Liver (tissue), 8 donors: ENCODE measurements at regions not wholly inside any gene's neighbourhood (a gene's known extent, or its start where the extent isn't known, plus 50 kb on each side); places are given as distances from the start of the nearest gene placed in this dataset.

Experiments used
- DNase-seq: peaks from one replicate; pipeline ENCODE4 v3.0.0-alpha.2; 2017; ENCODE audit warnings: low spot score
- H3K27ac ChIP-seq, 2 donors: one replicate each; pipeline ENCODE4 v1.7.0; 2013; ENCODE audit warnings: inconsistent platforms in 2 of 2, low read length in 2 of 2, control low read depth in 1 of 2, low read depth in 1 of 2, mild to moderate bottlenecking in 1 of 2
- H3K27me3 ChIP-seq, 4 donors: one replicate each; pipeline versions ENCODE4 v1.6.1 to v1.7.0; 2013; ENCODE audit warnings: low read length in 3 of 4, inconsistent platforms in 1 of 4, mild to moderate bottlenecking in 1 of 4, moderate library complexity in 1 of 4; ENCODE audit not compliant: control insufficient read depth in 4 of 4, insufficient read depth in 4 of 4
- H3K36me3 ChIP-seq, 4 donors: one replicate each; pipeline versions ENCODE4 v1.6.1 to v1.7.0; 2013; ENCODE audit warnings: low read length in 3 of 4, mild to moderate bottlenecking in 3 of 4, low read depth in 1 of 4, moderate library complexity in 1 of 4; ENCODE audit not compliant: control insufficient read depth in 4 of 4, insufficient read depth in 3 of 4
- H3K4me1 ChIP-seq, 4 donors: one replicate each; pipeline versions ENCODE4 v1.6.1 to v1.7.0; 2013; ENCODE audit warnings: low read length in 3 of 4, mild to moderate bottlenecking in 3 of 4, moderate library complexity in 1 of 4; ENCODE audit not compliant: control insufficient read depth in 4 of 4, insufficient read depth in 4 of 4
- H3K4me3 ChIP-seq, 3 donors: one replicate each; pipeline versions ENCODE4 v1.6.1 to v1.7.0; 2013; ENCODE audit warnings: low read length in 3 of 3, control low read depth in 1 of 3, low read depth in 1 of 3, mild to moderate bottlenecking in 1 of 3
- H3K9ac ChIP-seq, 2 donors: one replicate each; pipeline ENCODE4 v1.7.0; 2013; ENCODE audit warnings: low read length in 2 of 2, mild to moderate bottlenecking in 2 of 2, moderate library complexity in 2 of 2, control low read depth in 1 of 2, low read depth in 1 of 2
- H3K9me3 ChIP-seq, 4 donors: one replicate each; pipeline versions ENCODE4 v1.6.1 to v1.7.0; 2013; ENCODE audit warnings: low read length in 3 of 4; ENCODE audit not compliant: control insufficient read depth in 4 of 4
- CTCF ChIP-seq: fragments of 150-350 bp; IDR thresholded peaks from 2 replicates; pipeline ENCODE4 v1.5.1; 2017; ENCODE audit warnings: improper control_type of control experiment, low read depth, low read length; ENCODE audit not compliant: missing input control
- FOXA1 ChIP-seq: IDR thresholded peaks from 2 replicates; pipeline ENCODE4 v1.6.1; 2016; ENCODE audit warnings: antibody characterized with exemption
- FOXA2 ChIP-seq: IDR thresholded peaks from 2 replicates; pipeline ENCODE4 v1.6.1; 2016; ENCODE audit warnings: antibody characterized with exemption
- HNF4G ChIP-seq: IDR thresholded peaks from 2 replicates; pipeline ENCODE4 v1.6.1; 2016; ENCODE audit warnings: antibody characterized with exemption
- JUND ChIP-seq, 2 donors: IDR thresholded peaks; 2 replicates each; pipeline ENCODE4 v1.6.1; 2016; ENCODE audit warnings: antibody characterized with exemption in 2 of 2
- NR2F2 ChIP-seq: IDR thresholded peaks from 2 replicates; pipeline ENCODE4 v1.6.1; 2016; ENCODE audit warnings: antibody characterized with exemption
- RAD21 ChIP-seq, 2 donors: IDR thresholded peaks; 2 replicates each; pipeline ENCODE4 v1.6.1; 2016; ENCODE audit warnings: antibody characterized with exemption in 2 of 2, mild to moderate bottlenecking in 2 of 2
- REST ChIP-seq: IDR thresholded peaks from 2 replicates; pipeline ENCODE4 v1.6.1; 2016; ENCODE audit warnings: antibody characterized with exemption, mild to moderate bottlenecking
- RXRA ChIP-seq, 2 donors: IDR thresholded peaks; 2 replicates each; pipeline ENCODE4 v1.6.1; 2017 to 2018; ENCODE audit warnings: antibody characterized with exemption in 2 of 2, mild to moderate bottlenecking in 1 of 2
- SP1 ChIP-seq: IDR thresholded peaks from 2 replicates; pipeline ENCODE4 v1.6.1; 2018; ENCODE audit warnings: antibody characterized with exemption, mild to moderate bottlenecking
- TAF1 ChIP-seq: conservative IDR thresholded peaks from 2 replicates; pipeline ENCODE4 v1.6.1; 2016; ENCODE audit warnings: antibody characterized with exemption, mild to moderate bottlenecking
- WGBS: extraction: QIAGEN DNeasy Blood & Tissue Kit; methylation state at CpG from one replicate; pipeline ENCODE4 v1.1.7; 2013; 5-methylcytosine and 5-hydroxymethylcytosine counted together
- TF ChIP-seq, protein P1 (sequence below): IDR thresholded peaks from 2 replicates; pipeline ENCODE4 v1.6.1; 2016; ENCODE audit warnings: antibody characterized with exemption
- TF ChIP-seq, protein P2 (sequence below): IDR thresholded peaks from 2 replicates; pipeline ENCODE4 v1.6.1; 2016; ENCODE audit warnings: antibody characterized with exemption
- TF ChIP-seq, protein P3 (sequence below): IDR thresholded peaks from 2 replicates; pipeline ENCODE4 v1.6.1; 2016; ENCODE audit warnings: antibody characterized with exemption
- donor health status: healthy.
- donor health status: healthy.
- donor health status: healthy.
- donor health status: healthy.
- donor health status: healthy.

- Histone ChIP-seq H3K4me3 (no peak overlapping the region), H3K27ac (no peak overlapping the region), H3K9me3 (no peaks in the 10 kb centered on the region), H3K9ac (no peak overlapping the region), H3K4me1 (no peaks in the 10 kb centered on the region), H3K36me3 (no peaks in the 10 kb centered on the region), H3K27me3 (peaks cover 0 to 3% (median 0%) of the 10 kb centered on the region in 4 donors)
- no peak for TF ChIP-seq TAF1
- no peak for TF ChIP-seq HNF4G
- no peak for TF ChIP-seq JUND (IDR thresholded peaks at IDR 0.05)
- no peak for TF ChIP-seq CTCF
- TF ChIP-seq FOXA1, result no peak
- no peak for DNase-seq
- WGBS, result 76% methylated on average over 2 of the region's 2 CpGs
Measured at GRCh38 chr9:11023201-11023600, 410.4 kb upstream of the PTPRD start.

DNA sequence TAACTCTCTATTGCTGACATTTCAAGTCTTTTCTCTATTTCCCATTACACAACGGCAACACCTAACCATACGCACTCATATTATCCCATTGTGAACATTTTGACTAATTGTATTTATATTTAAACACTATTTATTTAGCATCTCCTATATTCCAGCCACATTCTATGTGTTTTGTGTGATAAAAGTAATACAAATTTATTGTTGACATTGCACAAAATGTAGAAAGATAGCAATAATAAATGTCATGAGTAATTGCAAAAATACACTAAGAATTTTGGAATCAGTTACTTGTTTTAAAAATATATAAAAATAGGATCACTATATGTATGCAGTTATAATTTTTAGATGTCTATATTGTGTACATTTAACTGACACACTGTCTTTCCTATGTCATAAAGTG is 413.0 kb upstream of the PTPRD start:
- Histone ChIP-seq H3K4me1 (no peaks in the 10 kb centered on the region), H3K36me3 (no peaks in the 10 kb centered on the region), H3K9me3 (no peaks in the 10 kb centered on the region), H3K9ac (no peak overlapping the region), H3K27me3 (peaks cover 0 to 3% (median 0%) of the 10 kb centered on the region in 4 donors), H3K27ac (no peak overlapping the region), H3K4me3 (no peak overlapping the region)
- TF ChIP-seq RXRA (IDR thresholded peaks at IDR 0.05) (no peak), HNF4G (no peak)
- TF ChIP-seq, protein P1, sequence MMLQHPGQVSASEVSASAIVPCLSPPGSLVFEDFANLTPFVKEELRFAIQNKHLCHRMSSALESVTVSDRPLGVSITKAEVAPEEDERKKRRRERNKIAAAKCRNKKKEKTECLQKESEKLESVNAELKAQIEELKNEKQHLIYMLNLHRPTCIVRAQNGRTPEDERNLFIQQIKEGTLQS, result no peak
- no peak for DNase-seq
- WGBS, result 95% methylated on average over 2 of the region's 2 CpGs

- TF ChIP-seq, protein P2, sequence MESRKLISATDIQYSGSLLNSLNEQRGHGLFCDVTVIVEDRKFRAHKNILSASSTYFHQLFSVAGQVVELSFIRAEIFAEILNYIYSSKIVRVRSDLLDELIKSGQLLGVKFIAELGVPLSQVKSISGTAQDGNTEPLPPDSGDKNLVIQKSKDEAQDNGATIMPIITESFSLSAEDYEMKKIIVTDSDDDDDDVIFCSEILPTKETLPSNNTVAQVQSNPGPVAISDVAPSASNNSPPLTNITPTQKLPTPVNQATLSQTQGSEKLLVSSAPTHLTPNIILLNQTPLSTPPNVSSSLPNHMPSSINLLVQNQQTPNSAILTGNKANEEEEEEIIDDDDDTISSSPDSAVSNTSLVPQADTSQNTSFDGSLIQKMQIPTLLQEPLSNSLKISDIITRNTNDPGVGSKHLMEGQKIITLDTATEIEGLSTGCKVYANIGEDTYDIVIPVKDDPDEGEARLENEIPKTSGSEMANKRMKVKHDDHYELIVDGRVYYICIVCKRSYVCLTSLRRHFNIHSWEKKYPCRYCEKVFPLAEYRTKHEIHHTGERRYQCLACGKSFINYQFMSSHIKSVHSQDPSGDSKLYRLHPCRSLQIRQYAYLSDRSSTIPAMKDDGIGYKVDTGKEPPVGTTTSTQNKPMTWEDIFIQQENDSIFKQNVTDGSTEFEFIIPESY, result no peak
- no peak for TF ChIP-seq NR2F2
- DNase-seq, result no peak
- Histone ChIP-seq H3K27me3 (no peaks in the 10 kb centered on the region), H3K4me1 (no peaks in the 10 kb centered on the region), H3K27ac (no peak overlapping the region), H3K9me3 (no peaks in the 10 kb centered on the region), H3K4me3 (no peak overlapping the region), H3K9ac (no peak overlapping the region), H3K36me3 (no peaks in the 10 kb centered on the region)
- 62% methylated on average over 7 of the region's 7 CpGs for WGBS
Measured at GRCh38 chr9:11038366-11038765, 425.6 kb upstream of the PTPRD start.

GRCh38 chr9:11039006-11039405 is 426.2 kb upstream of the PTPRD start:
- no peak overlapping the region for H3K4me3 ChIP-seq
- TF ChIP-seq FOXA2 (no peak), FOXA1 (no peak), JUND (IDR thresholded peaks at IDR 0.05) (no peak), REST (no peak), SP1 (no peak), RAD21 (IDR thresholded peaks at IDR 0.05) (no peak), TAF1 (no peak)
- TF ChIP-seq, protein P3, sequence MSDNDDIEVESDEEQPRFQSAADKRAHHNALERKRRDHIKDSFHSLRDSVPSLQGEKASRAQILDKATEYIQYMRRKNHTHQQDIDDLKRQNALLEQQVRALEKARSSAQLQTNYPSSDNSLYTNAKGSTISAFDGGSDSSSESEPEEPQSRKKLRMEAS, result no peak
- no peaks in the 10 kb centered on the region for H3K27me3 ChIP-seq
- no peak overlapping the region for H3K27ac ChIP-seq
- H3K4me1 ChIP-seq, result no peaks in the 10 kb centered on the region
- no peaks in the 10 kb centered on the region for H3K36me3 ChIP-seq
- WGBS, result 82% methylated on average over 5 of the region's 5 CpGs
- no peaks in the 10 kb centered on the region for H3K9me3 ChIP-seq
- H3K9ac ChIP-seq, result no peak overlapping the region
- DNase-seq, result no peak
